ENCODE measurements at regions not wholly inside any gene's neighbourhood (a gene's known extent, or its start where the extent isn't known, plus 50 kb on each side); places are given as distances from the start of the nearest gene placed in this dataset.

DNA sequence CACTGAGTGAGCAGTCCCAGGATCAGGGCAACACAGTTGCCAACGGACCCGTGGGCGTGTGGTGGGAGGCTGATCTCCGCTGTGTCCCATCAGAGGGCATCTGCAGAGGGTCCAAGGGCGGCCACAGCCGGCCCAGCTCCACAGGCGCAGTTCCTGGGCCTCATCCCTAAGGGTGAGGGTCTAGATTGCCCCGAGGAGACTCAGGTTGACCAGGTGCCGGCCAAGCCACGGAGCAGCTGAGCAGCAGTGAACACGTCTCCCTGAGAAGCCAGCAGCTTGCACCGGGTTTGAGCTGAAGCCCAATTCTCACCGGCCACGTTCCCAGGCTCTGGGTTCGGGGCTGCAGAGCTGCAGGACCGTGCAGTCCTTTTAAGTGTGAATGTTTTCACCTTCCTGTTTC is 58.8 kb upstream of the ADGRA1 start:
- Histone ChIP-seq H3K9me3 (peaks cover 0 to 3% of the 10 kb centered on the region in 2 donors), H3K4me3 (no peak overlapping the region), H3K27ac (no peak overlapping the region), H3K4me1 (ENCODE audit: insufficient read depth) (no peaks in the 10 kb centered on the region), H3K27me3 (no peaks in the 10 kb centered on the region), H3K36me3 (no peaks in the 10 kb centered on the region)
- WGBS, 3 donors, result 80 to 83% (median 82%) methylated on average over 16 of the region's 16 CpGs
- intact Hi-C loops (cut with DNase I), result no loop called here
- no peak for DNase-seq
- TF ChIP-seq POLR2A (IDR thresholded peaks at IDR 0.05) (no peak), CTCF (IDR thresholded peaks at IDR 0.05) (no peak), EP300 (IDR thresholded peaks at IDR 0.05) (no peak)

GRCh38 chr10:133028158-133028557 is 59.6 kb upstream of the ADGRA1 start:
- Histone ChIP-seq H3K4me1 (ENCODE audit: insufficient read depth) (no peaks in the 10 kb centered on the region), H3K4me3 (no peak overlapping the region), H3K27ac (no peak overlapping the region), H3K36me3 (no peaks in the 10 kb centered on the region), H3K27me3 (no peaks in the 10 kb centered on the region), H3K9me3 (peaks cover 0 to 3% of the 10 kb centered on the region in 2 donors)
- WGBS, 3 donors, result 52 to 82% (median 74%) methylated on average over 1 of the region's 1 CpG
- DNase-seq, result no peak
- TF ChIP-seq POLR2A (IDR thresholded peaks at IDR 0.05) (no peak), EP300 (IDR thresholded peaks at IDR 0.05) (no peak), CTCF (IDR thresholded peaks at IDR 0.05) (no peak)
- intact Hi-C loops (cut with DNase I), result no loop called here

- no peak overlapping the region for H3K27ac ChIP-seq
- no peaks in the 10 kb centered on the region for H3K27me3 ChIP-seq
- intact Hi-C loops (cut with DNase I), result no loop called here
- no peaks in the 10 kb centered on the region for H3K4me1 ChIP-seq (ENCODE audit: insufficient read depth)
- WGBS, 3 donors, result 52 to 61% (median 54%) methylated on average over 13 of the region's 13 CpGs
- DNase-seq, result no peak
- H3K36me3 ChIP-seq, result no peaks in the 10 kb centered on the region
- no peak overlapping the region for H3K4me3 ChIP-seq
- peaks cover 0 to 3% of the 10 kb centered on the region in 2 donors for H3K9me3 ChIP-seq
- TF ChIP-seq EP300 (IDR thresholded peaks at IDR 0.05) (no peak), CTCF (IDR thresholded peaks at IDR 0.05) (no peak), POLR2A (IDR thresholded peaks at IDR 0.05) (no peak)
Observed at GRCh38 chr10:133027482-133027881, 60.2 kb upstream of the ADGRA1 start.

GRCh38 chr10:133026726-133027395 is 60.9 kb upstream of the ADGRA1 start:
- Histone ChIP-seq H3K4me1 (ENCODE audit: insufficient read depth) (no peaks in the 10 kb centered on the region), H3K27me3 (no peaks in the 10 kb centered on the region), H3K9me3 (peaks cover 0 to 3% of the 10 kb centered on the region in 2 donors), H3K27ac (no peak overlapping the region), H3K4me3 (no peak overlapping the region), H3K36me3 (no peaks in the 10 kb centered on the region)
- 75 to 90% (median 79%) methylated on average over 16 to 22 of the region's 22 CpGs for WGBS, 3 donors
- DNase-seq, result no peak
- TF ChIP-seq POLR2A (IDR thresholded peaks at IDR 0.05), result no peak
- TF ChIP-seq EP300 (IDR thresholded peaks at IDR 0.05), result no peak
- TF ChIP-seq CTCF (IDR thresholded peaks at IDR 0.05), result no peak
- intact Hi-C loops (cut with DNase I), result no loop called here

All from ovary (tissue), 7 donors.